HEK293T (cell line): ENCODE measurements at regions not wholly inside any gene's neighbourhood (a gene's known extent, or its start where the extent isn't known, plus 50 kb on each side); places are given as distances from the start of the nearest gene placed in this dataset.

Experiments used
- CTCF ChIA-PET: fragments of 350-600 bp; formaldehyde crosslinking; extraction: SDS; loops from one replicate; lab custom pipeline; 2021; ENCODE audit warnings: antibody characterized with exemption, inconsistent platforms; lab: Yijun Ruan, JAX
- POLR2A ChIA-PET: fragments of 350-600 bp; formaldehyde crosslinking; extraction: SDS; loops from one replicate; lab custom pipeline; 2020; ENCODE audit warnings: antibody characterized with exemption, inconsistent platforms; lab: Yijun Ruan, JAX
- DNase-seq: peaks from one replicate; pipeline ENCODE4 v3.0.0; 2012; ENCODE audit warnings: mixed read lengths; ENCODE audit errors: extremely low spot score
- ARNT ChIP-seq: fragments of 450-650 bp; IDR thresholded peaks from 2 replicates; pipeline ENCODE4 v1.6.1; 2017; ENCODE audit warnings: mild to moderate bottlenecking
- BHLHE40 ChIP-seq: fragments of 450-650 bp; IDR thresholded peaks from 2 replicates; pipeline ENCODE4 v1.6.1; 2016; ENCODE audit warnings: mild to moderate bottlenecking, moderate library complexity, borderline replicate concordance
- CTBP1 ChIP-seq: fragments of 450-650 bp; IDR thresholded peaks from 2 replicates; pipeline ENCODE4 v1.6.1; 2016; ENCODE audit warnings: borderline replicate concordance
- ELF4 ChIP-seq: fragments of 450-650 bp; IDR thresholded peaks from 2 replicates; pipeline ENCODE4 v1.6.1; 2017; ENCODE audit warnings: antibody characterized with exemption
- FOXA1 ChIP-seq: fragments of 450-650 bp; IDR thresholded peaks from 2 replicates; pipeline ENCODE4 v1.6.1; 2016; ENCODE audit warnings: mild to moderate bottlenecking
- FOXK2 ChIP-seq: fragments of 450-650 bp; IDR thresholded peaks from 2 replicates; pipeline ENCODE4 v1.6.1; 2016; ENCODE audit warnings: mild to moderate bottlenecking
- FOXM1 ChIP-seq: fragments of 450-650 bp; IDR thresholded peaks from 2 replicates; pipeline ENCODE4 v1.6.1; 2017; ENCODE audit warnings: mild to moderate bottlenecking, borderline replicate concordance
- HDGF ChIP-seq: fragments of 450-650 bp; IDR thresholded peaks from 2 replicates; pipeline ENCODE4 v1.6.1; 2017; ENCODE audit warnings: antibody characterized with exemption, borderline replicate concordance
- L3MBTL2 ChIP-seq: fragments of 450-650 bp; conservative IDR thresholded peaks from 2 replicates; pipeline ENCODE4 v1.6.1; 2016; ENCODE audit warnings: mild to moderate bottlenecking
- LEF1 ChIP-seq: fragments of 450-650 bp; IDR thresholded peaks from 2 replicates; pipeline ENCODE4 v1.6.1; 2017; ENCODE audit warnings: mild to moderate bottlenecking, borderline replicate concordance
- NFRKB ChIP-seq: fragments of 450-650 bp; IDR thresholded peaks from 2 replicates; pipeline ENCODE4 v1.6.1; 2016; ENCODE audit warnings: mild to moderate bottlenecking, moderate library complexity
- SP1 ChIP-seq: fragments of 450-650 bp; IDR thresholded peaks from 2 replicates; pipeline ENCODE4 v1.6.1; 2017
- SUZ12 ChIP-seq: fragments of 450-650 bp; IDR thresholded peaks from 2 replicates; pipeline ENCODE4 v1.6.1; 2016; ENCODE audit warnings: mild to moderate bottlenecking
- TARDBP ChIP-seq: fragments of 450-650 bp; IDR thresholded peaks from 2 replicates; pipeline ENCODE4 v1.6.1; 2016
- ZNF384 ChIP-seq: fragments of 450-650 bp; IDR thresholded peaks from 2 replicates; pipeline ENCODE4 v1.6.1; 2016
- TF ChIP-seq, protein P1 (sequence below): fragments of 450-650 bp; IDR thresholded peaks from 2 replicates; pipeline ENCODE4 v1.6.1; 2016

DNA sequence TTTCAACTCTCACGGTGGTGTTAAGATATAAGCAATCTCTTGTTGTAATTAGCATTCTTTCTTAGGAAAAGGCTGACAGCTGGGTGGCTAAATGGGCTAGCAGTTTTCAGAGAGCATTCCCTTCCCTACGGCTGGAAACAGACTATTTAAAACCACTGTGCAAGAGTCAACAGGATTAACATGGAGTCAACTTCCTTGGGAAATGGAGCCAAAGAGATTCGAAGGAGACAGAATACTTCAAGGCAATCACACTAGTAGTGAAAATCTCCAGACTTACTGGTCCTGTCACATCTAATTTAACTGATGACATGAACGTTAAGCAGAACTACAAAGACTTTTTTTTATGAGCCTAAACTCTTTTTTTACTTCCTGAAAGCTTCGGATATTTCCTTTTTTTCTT, 453.3 kb upstream of the ITGA1 start:
- POLR2A ChIA-PET: no interaction called here
- no peak for DNase-seq
- TF ChIP-seq, protein P1, sequence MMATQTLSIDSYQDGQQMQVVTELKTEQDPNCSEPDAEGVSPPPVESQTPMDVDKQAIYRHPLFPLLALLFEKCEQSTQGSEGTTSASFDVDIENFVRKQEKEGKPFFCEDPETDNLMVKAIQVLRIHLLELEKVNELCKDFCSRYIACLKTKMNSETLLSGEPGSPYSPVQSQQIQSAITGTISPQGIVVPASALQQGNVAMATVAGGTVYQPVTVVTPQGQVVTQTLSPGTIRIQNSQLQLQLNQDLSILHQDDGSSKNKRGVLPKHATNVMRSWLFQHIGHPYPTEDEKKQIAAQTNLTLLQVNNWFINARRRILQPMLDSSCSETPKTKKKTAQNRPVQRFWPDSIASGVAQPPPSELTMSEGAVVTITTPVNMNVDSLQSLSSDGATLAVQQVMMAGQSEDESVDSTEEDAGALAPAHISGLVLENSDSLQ: no peak
- TF ChIP-seq TARDBP: no peak
- no peak for TF ChIP-seq ZNF384
- TF ChIP-seq ARNT: no peak
- TF ChIP-seq NFRKB: no peak
- TF ChIP-seq L3MBTL2: no peak
- TF ChIP-seq BHLHE40: no peak
- TF ChIP-seq HDGF: no peak
- TF ChIP-seq CTBP1: no peak
- TF ChIP-seq SUZ12: no peak
- no peak for TF ChIP-seq SP1
- TF ChIP-seq FOXM1: no peak
- TF ChIP-seq LEF1: no peak
- no peak for TF ChIP-seq ELF4
- TF ChIP-seq FOXA1: no peak
- TF ChIP-seq FOXK2: no peak
- CTCF ChIA-PET: interaction anchor here (0.7 kb wide), 1 partner anchor 1045 kb away, joined by 3 read pairs; no protein-coding TSS in a partner anchor

GRCh38 chr5:52339285-52339684, 448.4 kb upstream of the ITGA1 start:
- ChIA-PET POLR2A (no interaction called here), CTCF (interaction anchor here (0.7 kb wide), 1 partner anchor 1376 kb away, joined by 3 read pairs; no protein-coding TSS in a partner anchor)
- DNase-seq: no peak
- TF ChIP-seq FOXK2 (no peak), L3MBTL2 (no peak), NFRKB (no peak), BHLHE40 (no peak), FOXA1 (no peak), CTBP1 (no peak), ELF4 (no peak)
- TF ChIP-seq, protein P1: no peak

- TF ChIP-seq FOXA1 (no peak), SP1 (no peak), BHLHE40 (no peak), FOXK2 (no peak), L3MBTL2 (no peak), ELF4 (no peak), NFRKB (no peak), HDGF (no peak), ZNF384 (no peak), LEF1 (no peak), CTBP1 (no peak), FOXM1 (no peak), SUZ12 (no peak), ARNT (no peak)
- TF ChIP-seq, protein P1: no peak
- no peak for DNase-seq
- ChIA-PET CTCF (no interaction called here), POLR2A (no interaction called here)
These were observed 445.4 kb upstream of the ITGA1 start for GRCh38 chr5:52342361-52342760.

DNA sequence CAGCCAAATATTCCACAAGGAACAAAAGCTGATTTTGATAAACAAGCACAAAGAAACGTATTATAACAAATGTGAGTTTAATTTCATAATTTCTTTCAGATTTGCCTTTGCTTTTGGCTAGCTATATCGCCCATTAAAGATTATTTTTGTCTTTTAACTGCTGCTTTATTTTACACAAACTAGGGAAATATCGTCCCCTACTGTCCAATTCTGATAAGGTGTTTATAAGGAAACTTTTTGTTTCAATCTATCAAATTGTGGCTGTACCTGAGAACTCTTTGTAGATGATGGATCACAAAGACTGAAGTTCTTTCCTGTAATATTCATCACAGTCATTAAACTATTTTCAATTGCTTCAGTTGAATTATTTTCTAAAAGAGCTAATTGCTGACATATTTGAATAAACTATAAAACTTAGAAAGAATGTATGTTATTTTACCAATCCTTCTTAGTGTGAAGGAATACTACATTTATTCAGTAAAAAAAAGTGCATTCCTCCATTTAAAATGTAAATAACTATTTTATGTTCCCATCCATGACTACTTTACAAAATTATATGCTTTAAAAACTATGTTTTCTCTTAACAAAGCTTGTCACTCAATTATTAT, 431.3 kb upstream of the ITGA1 start:
- no peak for TF ChIP-seq FOXM1
- TF ChIP-seq NFRKB: no peak
- no peak for TF ChIP-seq CTBP1
- no peak for TF ChIP-seq SP1
- POLR2A ChIA-PET: no interaction called here
- no peak for DNase-seq
- CTCF ChIA-PET: no interaction called here

DNA sequence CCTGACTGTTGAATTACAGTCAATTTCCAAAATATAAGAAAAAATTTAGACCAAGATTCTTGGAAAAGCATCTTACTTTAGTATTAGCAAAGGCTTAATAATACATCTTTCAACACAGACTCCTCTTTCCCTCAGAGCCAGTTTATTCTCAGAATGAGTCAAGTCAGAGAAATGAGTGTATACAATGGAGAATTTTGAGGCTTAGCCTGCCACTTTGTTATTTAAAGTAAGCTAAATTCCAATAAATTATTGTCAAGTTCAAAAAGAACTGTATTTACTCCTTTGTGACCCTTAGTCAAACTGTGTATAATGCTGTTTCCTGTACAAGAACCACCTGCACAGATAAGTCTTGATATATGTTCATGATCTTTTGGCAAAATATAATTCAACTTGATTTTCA, 428.5 kb upstream of the ITGA1 start:
- no peak for DNase-seq
- ChIA-PET CTCF (no interaction called here), POLR2A (no interaction called here)

DNA sequence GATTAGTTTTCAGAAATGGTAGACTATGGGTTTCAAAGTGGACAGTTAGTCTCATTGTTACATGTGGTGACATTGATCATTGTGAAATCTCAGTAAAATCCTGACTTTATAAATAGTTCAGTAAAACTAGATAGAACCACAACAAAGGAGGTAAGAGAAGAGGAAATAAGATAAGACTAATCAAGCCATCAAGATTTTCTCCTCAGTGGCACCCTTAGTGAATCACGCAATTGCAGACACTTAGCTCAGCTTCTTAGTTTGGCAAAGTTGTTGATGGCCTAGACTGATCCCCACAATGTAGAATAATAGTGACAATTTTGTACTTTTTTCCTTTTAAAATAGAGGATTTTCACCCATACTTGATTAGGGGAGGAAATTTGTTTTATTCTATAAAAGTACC, 426.7 kb upstream of the ITGA1 start:
- ChIA-PET POLR2A (no interaction called here), CTCF (no interaction called here)
- no peak for DNase-seq
- no peak for TF ChIP-seq SUZ12
- TF ChIP-seq ZNF384: no peak
- no peak for TF ChIP-seq FOXM1
- no peak for TF ChIP-seq FOXK2
- TF ChIP-seq TARDBP: no peak
- TF ChIP-seq L3MBTL2: no peak
- no peak for TF ChIP-seq ELF4
- TF ChIP-seq, protein P1: no peak
- no peak for TF ChIP-seq CTBP1
- TF ChIP-seq HDGF: no peak
- TF ChIP-seq SP1: no peak
- TF ChIP-seq ARNT: no peak
- TF ChIP-seq BHLHE40: no peak
- no peak for TF ChIP-seq LEF1
- no peak for TF ChIP-seq NFRKB
- no peak for TF ChIP-seq FOXA1

More for the DNA sequence above, 428.5 kb upstream of the ITGA1 start:
- no peak for TF ChIP-seq L3MBTL2
- TF ChIP-seq ARNT: no peak
- TF ChIP-seq BHLHE40: no peak
- TF ChIP-seq, protein P1: no peak
- no peak for TF ChIP-seq TARDBP
- no peak for TF ChIP-seq SUZ12
- no peak for TF ChIP-seq SP1
- TF ChIP-seq ELF4: no peak
- TF ChIP-seq ZNF384: no peak
